Stimulated activated CD8-positive, alpha-beta memory T cell treated with anti-CD3 and anti-CD28 coated beads, Interleukin-15, amount 100 ng/mL, for 24 hours (primary cell): ENCODE measurements at regions not wholly inside any gene's neighbourhood (a gene's known extent, or its start where the extent isn't known, plus 50 kb on each side); places are given as distances from the start of the nearest gene placed in this dataset.

ENCODE experiments used
- DNase-seq: peaks from one replicate; pipeline ENCODE4 v3.0.0-alpha.2; 2020; ENCODE audit warnings: low read depth

GRCh38 chr3:44021651-44022594, 219.8 kb upstream of the TOPAZ1 start:
- DNase-seq: no peak

- DNase-seq: no peak
Measured at GRCh38 chr3:44023961-44024593, 217.6 kb upstream of the TOPAZ1 start.

GRCh38 chr3:44026220-44026865, 215.3 kb upstream of the TOPAZ1 start:
- no peak for DNase-seq

- DNase-seq: no peak
Measured at GRCh38 chr3:44029100-44029499, 212.6 kb upstream of the TOPAZ1 start.

- DNase-seq: no peak
Measured at GRCh38 chr3:44030285-44030684, 211.4 kb upstream of the TOPAZ1 start.

DNA sequence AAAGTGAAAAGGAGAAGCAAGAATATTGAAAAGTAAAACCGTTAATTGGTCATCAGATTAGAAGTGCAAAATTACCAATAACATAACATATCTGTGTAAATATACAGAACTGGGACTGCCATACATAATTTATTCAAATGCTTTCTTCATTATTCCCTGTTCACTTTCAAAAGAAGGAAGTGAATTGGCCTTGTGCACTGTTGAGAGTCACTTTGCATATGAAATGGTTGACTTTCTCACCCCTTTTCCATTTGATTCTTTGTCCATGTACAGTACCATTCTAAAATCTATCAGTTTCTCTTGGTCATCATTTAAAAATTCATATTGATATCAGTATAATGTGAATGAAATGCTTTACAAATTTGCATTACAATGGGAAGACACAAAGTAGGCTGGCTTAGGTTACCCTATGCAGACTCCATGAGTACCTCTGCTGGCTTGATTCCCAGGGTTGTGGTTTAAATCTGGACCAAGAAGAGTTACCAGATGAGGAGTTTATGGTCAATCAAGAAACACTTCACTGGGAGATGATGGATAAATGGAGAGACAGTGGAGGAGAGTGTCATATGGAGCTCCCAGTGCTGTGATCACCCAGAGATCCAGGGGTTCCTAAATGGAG, 210.9 kb upstream of the TOPAZ1 start:
- DNase-seq: no peak

- DNase-seq: no peak
Measured at GRCh38 chr3:44031387-44032380, 210.0 kb upstream of the TOPAZ1 start.

DNA sequence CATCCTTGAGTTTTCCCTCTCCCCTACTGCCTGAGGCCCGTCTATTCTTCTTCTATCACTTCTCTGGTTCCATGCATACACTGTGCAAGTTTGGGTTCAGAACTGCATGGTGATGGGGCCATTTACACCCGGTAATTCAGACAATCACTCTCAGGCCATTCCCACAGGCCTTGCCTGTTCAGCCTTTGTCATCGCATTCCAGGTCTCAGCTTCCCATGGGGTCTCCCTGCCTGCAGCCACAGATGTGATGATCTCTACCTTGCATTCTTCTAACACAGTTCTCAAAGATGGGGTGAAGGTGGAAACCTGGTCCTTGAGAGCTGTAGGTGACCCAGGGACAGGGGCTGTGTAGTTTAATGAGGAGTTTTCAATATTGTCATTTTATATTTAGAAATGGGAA, 209.2 kb upstream of the TOPAZ1 start:
- no peak for DNase-seq

DNA sequence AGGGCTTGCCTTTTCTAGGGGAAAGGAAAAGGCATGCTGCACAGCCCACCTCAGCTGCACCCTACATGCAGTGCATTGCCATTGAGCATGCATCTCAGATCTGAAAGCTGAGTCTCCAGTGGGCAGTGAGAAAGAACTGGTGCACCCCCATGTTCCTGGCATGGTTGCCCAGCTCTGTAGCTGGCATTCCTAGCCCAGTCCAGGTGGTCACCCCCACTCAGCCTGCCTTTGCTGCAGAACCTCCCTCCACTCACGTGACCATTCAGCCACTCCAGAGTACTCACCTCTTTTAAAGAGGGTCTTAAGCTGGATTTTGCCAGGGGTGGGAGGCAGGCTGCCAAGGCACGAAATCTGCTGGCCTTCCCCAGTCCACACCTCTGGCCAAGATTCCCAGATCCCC, 208.6 kb upstream of the TOPAZ1 start:
- no peak for DNase-seq

- no peak for DNase-seq
Measured at GRCh38 chr3:44036850-44037249, 204.8 kb upstream of the TOPAZ1 start.

- DNase-seq: no peak
Measured at GRCh38 chr3:44039006-44039405, 202.7 kb upstream of the TOPAZ1 start.

DNA sequence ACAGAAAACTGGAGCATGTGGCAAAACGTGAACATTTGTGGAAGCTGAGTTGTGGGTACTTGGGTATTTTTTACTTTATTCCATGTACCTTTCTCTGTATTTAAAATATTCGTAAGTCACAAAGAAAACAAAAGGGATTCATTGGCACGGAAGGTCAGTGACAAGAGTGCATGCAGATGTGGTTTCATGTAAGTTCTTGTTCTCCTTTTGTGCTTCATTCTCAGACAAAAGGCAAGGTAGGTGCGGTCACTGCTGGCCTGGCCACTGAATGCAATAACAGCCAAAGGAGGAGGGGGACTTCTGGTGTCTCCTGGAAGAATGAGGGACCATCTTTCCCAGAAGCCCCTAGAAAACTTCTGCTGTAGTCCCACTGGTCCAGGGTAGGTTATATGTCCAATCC, 200.0 kb upstream of the TOPAZ1 start:
- no peak for DNase-seq

DNA sequence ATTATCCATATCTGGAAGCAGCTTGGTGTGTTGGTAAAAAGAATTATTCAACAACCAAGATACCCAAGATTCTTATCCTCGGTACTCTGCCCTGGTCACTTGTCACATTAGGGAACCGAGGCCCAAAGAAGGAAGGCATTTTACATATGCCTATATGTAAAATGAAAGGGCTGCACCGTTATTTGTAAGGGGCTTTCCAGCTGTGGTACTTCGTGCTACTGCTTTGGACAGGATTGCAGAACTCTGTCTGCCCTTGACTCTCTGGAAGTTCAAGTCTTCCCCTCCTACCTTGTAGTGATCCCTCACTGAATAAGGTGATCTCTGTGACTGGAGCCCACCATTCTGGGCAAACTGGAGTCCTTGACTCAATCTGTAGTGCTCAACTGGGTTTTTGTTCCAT, 198.9 kb upstream of the TOPAZ1 start:
- no peak for DNase-seq

GRCh38 chr3:44045476-44046275, 196.0 kb upstream of the TOPAZ1 start:
- DNase-seq: no peak

GRCh38 chr3:44047796-44048195, 193.9 kb upstream of the TOPAZ1 start:
- no peak for DNase-seq

DNA sequence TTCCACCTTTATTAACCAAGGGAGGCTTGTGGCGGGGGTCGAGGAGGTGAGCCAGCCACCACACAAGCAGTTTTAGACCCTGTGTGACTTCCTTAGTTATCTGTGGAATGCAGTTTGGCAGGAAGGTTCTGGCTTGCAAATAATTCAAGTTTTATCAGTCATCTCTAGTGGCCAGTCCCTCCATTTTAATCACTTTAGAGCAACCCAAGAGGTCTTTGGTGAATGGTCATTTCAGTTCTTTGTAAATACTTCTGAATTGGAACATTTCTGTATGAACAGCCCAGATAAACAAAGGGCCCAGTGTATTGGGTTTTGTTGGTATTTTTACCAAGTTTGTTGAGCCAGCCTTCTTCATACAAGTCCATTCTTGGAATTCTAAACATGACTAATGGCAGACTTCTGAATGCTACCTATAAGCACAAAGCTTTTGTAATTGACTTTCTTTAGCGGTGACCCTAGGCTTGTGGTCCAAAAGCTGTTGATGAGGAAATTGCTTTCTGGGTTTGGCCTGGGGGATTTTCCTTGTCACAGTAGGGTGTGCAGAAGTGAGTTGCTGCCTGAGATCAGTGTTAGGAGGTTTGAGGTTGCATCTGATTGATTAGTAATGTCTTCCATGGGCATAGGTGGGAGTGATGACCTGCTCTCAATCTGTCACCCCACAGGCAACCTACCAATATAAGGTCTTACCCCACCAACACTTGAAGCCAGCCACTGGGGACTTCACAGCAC, 193.3 kb upstream of the TOPAZ1 start:
- DNase-seq: no peak

DNA sequence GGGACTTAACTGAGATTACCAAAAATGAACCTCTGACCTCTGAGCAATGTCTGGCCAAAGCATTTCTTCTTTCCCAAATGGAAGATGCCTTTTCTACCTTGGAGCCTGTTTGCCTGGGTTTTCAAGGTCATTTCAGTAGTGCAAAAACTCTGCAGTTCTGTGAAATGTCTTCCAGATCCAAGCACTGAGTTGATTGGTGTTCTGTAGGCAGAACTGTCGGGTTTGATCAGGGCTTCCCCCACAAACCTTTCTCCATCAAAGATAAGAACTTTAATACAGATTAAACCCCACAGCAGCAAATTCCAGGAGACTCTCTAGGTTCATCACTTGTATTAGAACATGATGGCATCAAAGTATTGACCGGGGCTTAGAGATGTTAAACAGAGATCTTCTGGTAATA, 192.7 kb upstream of the TOPAZ1 start:
- DNase-seq: no peak

DNA sequence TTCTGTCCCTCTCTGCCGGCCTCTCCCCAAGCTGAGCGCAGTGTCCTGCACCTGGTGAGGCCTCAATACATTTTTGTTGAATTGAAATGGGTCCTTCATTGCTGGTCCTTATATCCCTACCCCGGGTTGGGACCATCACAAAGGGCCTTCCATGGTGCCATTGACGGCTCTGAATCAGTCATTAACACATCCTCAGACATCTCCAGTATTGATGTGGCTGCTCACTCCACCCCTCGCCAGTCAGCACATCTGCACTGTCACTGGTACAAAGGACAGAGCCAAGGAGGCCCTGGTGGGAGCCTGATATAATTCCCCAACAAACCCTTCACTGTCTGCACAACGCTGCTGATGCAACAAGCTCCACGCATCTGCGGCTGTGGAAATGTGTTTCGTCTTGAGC, 191.6 kb upstream of the TOPAZ1 start:
- no peak for DNase-seq

DNA sequence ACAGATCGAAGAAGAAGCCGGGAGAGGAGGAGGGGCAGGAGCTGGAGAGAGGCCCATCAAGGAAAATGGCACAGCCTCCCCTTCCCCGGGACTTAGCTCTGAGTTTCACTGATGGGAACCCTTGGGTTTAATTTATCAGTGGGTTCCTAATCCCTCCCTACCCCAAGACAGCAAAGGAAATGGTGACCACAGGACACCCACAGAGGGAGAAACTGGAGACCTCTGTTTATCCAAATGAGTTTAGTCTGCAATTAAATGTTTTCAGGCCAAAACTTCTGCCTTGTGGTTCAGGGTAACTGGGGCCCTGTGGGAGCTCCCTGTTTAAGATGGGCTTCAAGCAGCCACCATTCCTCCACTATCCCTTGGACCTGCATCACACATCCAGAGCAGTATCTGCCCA, 190.8 kb upstream of the TOPAZ1 start:
- no peak for DNase-seq

DNA sequence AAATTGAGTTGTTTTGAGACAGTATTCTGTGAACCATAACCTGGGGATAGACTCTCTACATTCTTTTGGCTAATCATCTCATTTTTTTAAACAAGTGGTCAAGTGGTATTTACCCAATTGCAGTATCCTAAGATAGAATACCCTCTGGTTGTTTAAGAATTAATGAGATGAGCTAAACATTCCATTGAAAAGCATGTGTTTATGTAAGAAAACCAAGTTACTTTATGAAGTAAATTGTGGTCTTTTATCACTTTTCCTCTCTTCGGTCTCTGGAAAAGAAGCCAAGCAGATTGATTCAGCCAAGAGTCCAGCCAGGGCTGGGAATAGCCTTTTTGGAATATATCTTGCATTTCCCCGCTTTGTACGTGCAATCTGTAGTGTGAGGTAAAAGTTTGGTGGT, 185.7 kb upstream of the TOPAZ1 start:
- DNase-seq: no peak
